HG02642 (cell line): ENCODE measurements at regions not wholly inside any gene's neighbourhood (a gene's known extent, or its start where the extent isn't known, plus 50 kb on each side); places are given as distances from the start of the nearest gene placed in this dataset.
A peak's percentile ranks its signal among the peaks of the same experiment; 100 is the strongest.
"Not testable (repeated sequence)": the region's sequence is repeated elsewhere in the genome, so short reads cannot be mapped to it uniquely, and the experiment has no call there.

Experiments
- ATAC-seq: cut with Tn5 transposase; IDR thresholded peaks from one replicate; pipeline ENCODE4 v1.9.1; 2021; ENCODE audit warnings: mild to moderate bottlenecking; ENCODE audit not compliant: unreplicated experiment, poor library complexity

DNA sequence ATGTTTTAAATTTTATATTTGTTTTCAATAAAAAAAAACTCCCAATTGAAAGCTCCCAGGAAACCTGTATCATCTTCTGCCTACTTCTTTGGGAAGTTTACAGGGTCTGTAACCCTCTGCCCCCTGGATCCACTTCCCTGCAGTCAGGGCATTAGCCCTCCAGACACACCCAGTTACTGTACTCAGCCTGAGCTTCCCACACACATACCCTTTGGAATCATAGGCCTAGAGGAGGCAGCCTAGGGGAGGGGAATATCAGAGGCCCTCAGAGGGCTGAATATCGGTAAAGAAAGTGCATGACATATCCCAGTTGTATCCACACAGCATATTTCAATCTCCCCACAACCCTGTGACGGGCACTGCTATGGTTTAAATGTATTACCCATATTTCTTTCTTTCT lies 56.2 kb upstream of the TFPI start:
- not testable (repeated sequence) for ATAC-seq

- no peak for ATAC-seq
Observed at GRCh38 chr2:187612857-187613256, 58.6 kb upstream of the TFPI start.

- no peak for ATAC-seq
Observed at GRCh38 chr2:187614756-187615155, 60.5 kb upstream of the TFPI start.

DNA sequence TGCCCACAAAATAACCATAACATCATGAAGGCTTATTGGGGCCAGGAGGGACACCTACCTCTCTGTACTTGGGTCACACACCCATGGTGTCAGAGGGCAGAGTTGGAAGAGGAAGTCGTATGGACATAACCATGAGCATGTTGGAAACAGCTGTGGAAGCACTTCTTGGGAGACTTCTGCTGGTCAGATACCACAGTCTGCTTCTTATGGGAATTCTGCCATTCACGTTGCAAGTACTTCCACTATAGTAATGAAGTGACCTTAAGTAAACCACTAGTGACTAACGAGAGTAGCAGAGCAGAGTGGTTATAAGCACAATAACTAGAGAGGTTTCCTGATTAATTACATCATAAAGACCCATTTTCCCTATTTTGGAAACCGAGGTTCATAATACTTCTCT lies 61.1 kb upstream of the TFPI start:
- ATAC-seq, result no peak

GRCh38 chr2:187615902-187616301 lies 61.7 kb upstream of the TFPI start:
- ATAC-seq, result no peak

- ATAC-seq, result no peak
Observed at GRCh38 chr2:187617120-187617519, 62.9 kb upstream of the TFPI start.

GRCh38 chr2:187617905-187618304 lies 63.7 kb upstream of the TFPI start:
- no peak for ATAC-seq

- no peak for ATAC-seq
Observed at GRCh38 chr2:187618813-187619212, 64.6 kb upstream of the TFPI start.

DNA sequence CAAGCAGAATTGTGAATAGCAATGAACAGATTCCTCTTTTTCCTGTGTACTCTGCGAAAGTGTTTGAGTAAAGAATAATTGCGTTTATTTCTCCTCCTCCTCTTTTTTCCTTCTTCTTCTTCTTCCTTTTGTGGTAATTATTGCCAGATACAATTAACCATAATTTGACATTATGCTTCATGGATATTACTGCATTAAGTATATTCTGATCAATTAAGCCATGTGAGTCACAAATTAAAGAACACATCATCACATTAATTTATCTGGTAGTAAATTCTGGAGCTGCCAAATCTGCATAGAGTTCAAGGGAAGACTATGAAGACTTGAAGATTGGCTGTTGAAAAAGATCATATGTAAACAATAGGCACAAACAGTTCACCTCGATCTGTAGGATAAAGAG lies 72.9 kb upstream of the TFPI start:
- no peak for ATAC-seq

GRCh38 chr2:187636731-187637391 lies 82.6 kb upstream of the TFPI start:
- ATAC-seq, result not testable (repeated sequence)

DNA sequence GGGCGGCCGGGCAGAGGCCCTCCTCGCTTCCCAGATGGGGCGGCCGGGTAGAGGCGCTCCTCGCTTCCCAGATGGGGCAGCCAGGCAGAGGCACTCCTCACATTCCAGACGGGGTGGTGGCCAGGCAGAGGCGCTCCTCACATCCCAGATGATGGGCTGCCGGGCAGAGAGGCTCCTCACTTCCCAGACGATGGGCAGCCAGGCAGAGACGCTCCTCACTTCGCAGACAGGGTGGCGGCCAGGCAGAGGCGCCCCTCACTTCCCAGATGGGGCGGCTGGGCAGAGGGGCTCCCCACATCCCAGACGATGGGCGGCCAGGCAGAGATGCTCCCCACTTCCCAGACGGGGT lies 83.1 kb upstream of the TFPI start:
- ATAC-seq, result not testable (repeated sequence)

DNA sequence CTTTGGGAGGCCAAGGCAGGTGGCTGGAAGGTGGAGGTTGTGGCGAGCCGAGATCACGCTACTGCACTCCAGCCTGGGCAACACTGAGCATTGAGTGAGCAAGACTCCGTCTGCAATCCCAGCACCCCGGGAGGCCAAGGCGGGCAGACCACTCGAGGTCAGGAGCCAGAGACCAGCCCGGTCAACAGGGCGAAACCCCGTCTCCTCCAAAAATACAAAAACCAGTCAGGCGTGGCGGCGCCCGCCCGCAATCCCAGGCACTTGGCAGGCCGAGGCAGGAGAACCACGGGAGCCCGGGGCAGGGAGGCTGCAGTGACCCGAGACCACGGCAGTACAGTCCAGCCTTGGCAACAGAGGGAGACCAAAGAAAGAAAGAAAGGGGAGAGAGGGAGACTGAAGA lies 83.5 kb upstream of the TFPI start:
- ATAC-seq, result not testable (repeated sequence)

GRCh38 chr2:187638840-187639239 lies 84.6 kb upstream of the TFPI start:
- no peak for ATAC-seq

DNA sequence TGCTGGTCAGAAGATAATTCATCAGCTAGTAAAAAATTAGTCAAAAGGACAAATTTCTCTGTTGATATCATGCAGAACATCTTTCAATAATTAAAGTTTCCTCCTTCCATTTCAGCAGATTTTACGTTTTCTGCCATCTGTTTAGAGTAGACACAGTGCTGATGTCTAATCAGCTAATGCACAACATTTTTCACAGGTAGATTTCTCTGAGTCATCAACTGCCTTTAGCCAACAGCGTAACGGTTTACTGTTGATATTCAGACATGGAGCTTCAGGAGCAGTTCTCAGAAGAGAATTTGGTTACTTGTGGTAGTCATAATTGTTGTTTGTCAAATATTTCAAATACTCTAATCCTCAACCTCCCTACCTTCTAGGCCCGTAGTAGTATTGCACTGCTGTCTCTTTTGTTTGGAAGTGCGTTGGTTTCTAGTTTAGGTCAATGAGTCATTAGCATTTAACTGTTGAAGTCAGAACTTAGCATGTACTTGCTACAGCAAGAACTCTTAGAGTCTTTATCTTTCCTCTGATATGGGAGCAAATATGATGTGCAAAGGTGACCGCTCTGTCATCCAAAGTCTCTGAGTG lies 86.8 kb upstream of the TFPI start:
- no peak for ATAC-seq

GRCh38 chr2:187642498-187642897 lies 88.3 kb upstream of the TFPI start:
- ATAC-seq, result no peak

- no peak for ATAC-seq
Observed at GRCh38 chr2:187644486-187644885, 90.3 kb upstream of the TFPI start.

DNA sequence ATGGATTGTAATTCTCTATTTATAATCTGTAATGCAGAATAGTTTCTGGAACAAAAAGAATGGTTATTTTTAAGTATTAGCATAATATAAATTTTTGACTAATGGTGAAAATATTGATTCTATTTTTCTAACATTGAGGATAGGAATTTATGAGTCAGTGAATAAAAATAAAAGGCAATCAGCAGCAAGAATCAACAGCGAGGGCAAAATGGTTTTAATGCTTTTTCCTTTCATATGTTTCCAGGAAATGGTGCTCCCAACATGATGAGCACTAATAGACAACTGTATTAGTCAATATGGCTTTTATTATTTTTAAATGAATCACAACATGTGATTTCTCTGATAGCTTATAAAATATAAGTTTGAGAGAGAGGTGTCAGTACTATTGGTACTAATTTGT lies 90.7 kb upstream of the TFPI start:
- ATAC-seq, result no peak

GRCh38 chr2:187646556-187646955 lies 92.3 kb upstream of the TFPI start:
- ATAC-seq, result no peak

DNA sequence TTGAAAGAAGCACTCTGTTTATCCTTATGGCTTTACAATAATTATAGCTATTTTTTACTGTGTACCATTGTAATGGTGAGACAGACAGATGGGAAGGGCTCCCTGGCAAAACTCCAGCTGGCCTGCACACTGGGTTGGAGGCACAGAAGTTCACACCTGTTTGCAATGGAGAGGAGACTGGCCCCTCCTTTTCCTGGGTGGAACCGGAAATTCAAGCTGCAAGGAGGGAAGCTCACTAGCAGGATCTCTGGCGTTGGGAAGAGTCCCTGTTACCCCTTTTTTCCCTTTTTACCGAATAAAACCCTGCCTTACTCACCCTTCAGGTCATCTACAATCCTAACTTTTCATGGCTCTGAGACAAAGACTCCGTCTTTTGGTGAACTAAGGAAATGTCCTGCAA lies 100.3 kb upstream of the TFPI start:
- ATAC-seq, result no peak

- ATAC-seq, result no peak
Observed at GRCh38 chr2:187655001-187655400, 100.8 kb upstream of the TFPI start.

- no peak for ATAC-seq
Observed at GRCh38 chr2:187656123-187656522, 101.9 kb upstream of the TFPI start.

- peak; percentile 55 for ATAC-seq
Observed at GRCh38 chr2:187658952-187659525, 104.8 kb upstream of the TFPI start.
